NCI-H526 (cell line): ENCODE measurements at regions not wholly inside any gene's neighbourhood (a gene's known extent, or its start where the extent isn't known, plus 50 kb on each side); places are given as distances from the start of the nearest gene placed in this dataset.

Experiments
- DNase-seq, 2 experiments: peaks; one replicate each; lab custom pipeline; 2025; lab: John Stamatoyannopoulos, UW

- DNase-seq: no peak
Observed at GRCh38 chr6:166842607-166843006, 113.7 kb downstream of the RNASET2 start.

GRCh38 chr6:166841216-166841615, 115.1 kb downstream of the RNASET2 start:
- no peak for DNase-seq

GRCh38 chr6:166839569-166839968, 116.8 kb downstream of the RNASET2 start:
- DNase-seq: no peak

- DNase-seq: no peak
Observed at GRCh38 chr6:166838987-166839386, 117.4 kb downstream of the RNASET2 start.

GRCh38 chr6:166836785-166837718, 119.3 kb downstream of the RNASET2 start:
- DNase-seq: no peak

- DNase-seq: no peak
Observed at GRCh38 chr6:166834049-166834448, 122.3 kb downstream of the RNASET2 start.

GRCh38 chr6:166830891-166831363, 125.4 kb downstream of the RNASET2 start:
- no peak for DNase-seq

- no peak for DNase-seq
Observed at GRCh38 chr6:166830185-166830890, 126.0 kb downstream of the RNASET2 start.

- DNase-seq: no peak
Observed at GRCh38 chr6:166826264-166826663, 130.1 kb downstream of the RNASET2 start.

- DNase-seq: no peak
Observed at GRCh38 chr6:166825553-166826145, 130.7 kb downstream of the RNASET2 start.

- DNase-seq: no peak
Observed at GRCh38 chr6:166824880-166825250, 131.5 kb downstream of the RNASET2 start.

- DNase-seq: no peak
Observed at GRCh38 chr6:166824146-166824879, 132.0 kb downstream of the RNASET2 start.

- no peak for DNase-seq
Observed at GRCh38 chr6:166822609-166823008, 133.7 kb downstream of the RNASET2 start.

- no peak for DNase-seq
Observed at GRCh38 chr6:166820483-166820882, 135.9 kb downstream of the RNASET2 start.

GRCh38 chr6:166820070-166820469, 136.3 kb downstream of the RNASET2 start:
- DNase-seq: no peak

GRCh38 chr6:166815629-166816028, 140.7 kb downstream of the RNASET2 start:
- DNase-seq: no peak

- DNase-seq: no peak
Observed at GRCh38 chr6:166814390-166814789, 142.0 kb downstream of the RNASET2 start.

- DNase-seq: no peak
Observed at GRCh38 chr6:166813461-166813860, 142.9 kb downstream of the RNASET2 start.

- no peak for DNase-seq
Observed at GRCh38 chr6:166810864-166811263, 145.5 kb downstream of the RNASET2 start.

GRCh38 chr6:166809721-166810120, 146.6 kb downstream of the RNASET2 start:
- no peak for DNase-seq

- DNase-seq: no peak
Observed at GRCh38 chr6:166806962-166807757, 149.2 kb downstream of the RNASET2 start.
